ENCODE measurements at regions not wholly inside any gene's neighbourhood (a gene's known extent, or its start where the extent isn't known, plus 50 kb on each side); places are given as distances from the start of the nearest gene placed in this dataset.

DNA sequence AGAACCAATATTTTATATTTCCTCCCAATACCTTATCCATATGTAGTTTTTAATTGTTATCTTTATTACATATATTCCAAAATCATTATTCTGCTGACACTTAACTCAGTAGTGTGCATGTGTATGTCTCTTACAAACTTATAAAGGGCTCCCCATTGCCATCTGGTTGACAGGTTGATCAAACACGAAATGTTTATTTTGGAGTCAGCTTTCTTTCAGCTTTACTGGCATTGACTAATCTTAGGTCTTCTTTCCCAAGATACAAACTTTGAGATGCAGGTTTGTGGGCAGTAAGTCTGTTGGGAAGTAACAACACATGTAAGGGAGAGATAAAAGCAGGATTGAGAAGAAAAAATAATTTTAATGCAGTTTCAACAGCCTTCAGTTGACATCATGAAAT is 716.0 kb upstream of the CHD1 start:
- no peaks in the 10 kb centered on the region for H3K36me3 ChIP-seq
- DNase-seq (ENCODE audit: low spot score in 2 of 2) = no peak
- intact Hi-C loops (cut with DNase I) = no loop called here
- H3K9me3 ChIP-seq = no peaks in the 10 kb centered on the region
- H3K4me3 ChIP-seq = no peak overlapping the region
- H3K27me3 ChIP-seq = no peaks in the 10 kb centered on the region
- H3K27ac ChIP-seq = no peak overlapping the region
- TF ChIP-seq, protein P1, sequence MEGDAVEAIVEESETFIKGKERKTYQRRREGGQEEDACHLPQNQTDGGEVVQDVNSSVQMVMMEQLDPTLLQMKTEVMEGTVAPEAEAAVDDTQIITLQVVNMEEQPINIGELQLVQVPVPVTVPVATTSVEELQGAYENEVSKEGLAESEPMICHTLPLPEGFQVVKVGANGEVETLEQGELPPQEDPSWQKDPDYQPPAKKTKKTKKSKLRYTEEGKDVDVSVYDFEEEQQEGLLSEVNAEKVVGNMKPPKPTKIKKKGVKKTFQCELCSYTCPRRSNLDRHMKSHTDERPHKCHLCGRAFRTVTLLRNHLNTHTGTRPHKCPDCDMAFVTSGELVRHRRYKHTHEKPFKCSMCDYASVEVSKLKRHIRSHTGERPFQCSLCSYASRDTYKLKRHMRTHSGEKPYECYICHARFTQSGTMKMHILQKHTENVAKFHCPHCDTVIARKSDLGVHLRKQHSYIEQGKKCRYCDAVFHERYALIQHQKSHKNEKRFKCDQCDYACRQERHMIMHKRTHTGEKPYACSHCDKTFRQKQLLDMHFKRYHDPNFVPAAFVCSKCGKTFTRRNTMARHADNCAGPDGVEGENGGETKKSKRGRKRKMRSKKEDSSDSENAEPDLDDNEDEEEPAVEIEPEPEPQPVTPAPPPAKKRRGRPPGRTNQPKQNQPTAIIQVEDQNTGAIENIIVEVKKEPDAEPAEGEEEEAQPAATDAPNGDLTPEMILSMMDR (IDR thresholded peaks at IDR 0.05) = no peak
- H3K4me1 ChIP-seq = no peaks in the 10 kb centered on the region

DNA sequence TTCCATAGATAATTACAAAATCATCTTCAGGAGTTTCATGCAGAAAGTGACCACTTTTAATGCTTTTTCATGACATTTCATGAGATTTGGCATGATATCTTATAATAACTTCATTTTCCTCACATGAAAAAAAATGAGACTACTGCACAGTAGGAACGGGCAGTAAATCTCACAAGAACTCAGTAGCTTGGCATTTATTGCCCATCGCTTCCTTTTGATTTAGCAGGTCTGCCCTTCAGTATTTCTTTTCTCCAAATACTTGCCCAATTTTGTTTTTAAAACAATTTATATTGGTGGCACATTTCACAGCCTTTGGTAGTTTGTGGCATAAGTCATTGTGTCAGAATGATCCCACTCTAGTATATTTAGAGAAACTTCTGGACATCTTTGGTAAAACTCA is 711.8 kb upstream of the CHD1 start:
- no peaks in the 10 kb centered on the region for H3K36me3 ChIP-seq
- H3K4me1 ChIP-seq = no peaks in the 10 kb centered on the region
- DNase-seq (ENCODE audit: low spot score in 2 of 2) = no peak
- intact Hi-C loops (cut with DNase I) = no loop called here
- no peaks in the 10 kb centered on the region for H3K27me3 ChIP-seq
- no peak overlapping the region for H3K27ac ChIP-seq
- TF ChIP-seq, protein P1 (IDR thresholded peaks at IDR 0.05) = no peak
- H3K9me3 ChIP-seq = no peaks in the 10 kb centered on the region
- no peak overlapping the region for H3K4me3 ChIP-seq

DNA sequence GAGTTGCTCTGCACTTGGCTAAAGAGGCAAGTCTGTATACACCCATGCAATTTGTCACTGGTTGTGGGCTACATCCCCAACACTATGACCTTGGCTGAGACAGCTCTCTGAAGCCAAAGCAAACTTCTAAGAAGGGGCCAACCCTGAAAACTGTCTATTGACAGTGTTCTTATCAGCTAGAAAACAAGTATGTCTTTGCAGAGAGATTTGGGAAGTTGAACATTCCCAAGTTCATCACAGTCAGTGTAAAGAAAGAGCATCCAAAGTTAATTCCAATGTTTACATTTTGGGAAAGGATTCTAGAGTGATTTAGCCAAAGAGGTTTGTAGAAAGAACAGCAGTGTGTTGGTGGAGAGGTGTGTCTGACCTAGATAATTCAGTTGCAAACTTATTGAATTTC is 711.1 kb upstream of the CHD1 start:
- Histone ChIP-seq H3K4me3 (no peak overlapping the region), H3K9me3 (no peaks in the 10 kb centered on the region), H3K27me3 (no peaks in the 10 kb centered on the region), H3K4me1 (no peaks in the 10 kb centered on the region), H3K27ac (no peak overlapping the region), H3K36me3 (no peaks in the 10 kb centered on the region)
- intact Hi-C loops (cut with DNase I) = no loop called here
- TF ChIP-seq, protein P1 (IDR thresholded peaks at IDR 0.05) = no peak
- no peak for DNase-seq (ENCODE audit: low spot score in 2 of 2)

DNA sequence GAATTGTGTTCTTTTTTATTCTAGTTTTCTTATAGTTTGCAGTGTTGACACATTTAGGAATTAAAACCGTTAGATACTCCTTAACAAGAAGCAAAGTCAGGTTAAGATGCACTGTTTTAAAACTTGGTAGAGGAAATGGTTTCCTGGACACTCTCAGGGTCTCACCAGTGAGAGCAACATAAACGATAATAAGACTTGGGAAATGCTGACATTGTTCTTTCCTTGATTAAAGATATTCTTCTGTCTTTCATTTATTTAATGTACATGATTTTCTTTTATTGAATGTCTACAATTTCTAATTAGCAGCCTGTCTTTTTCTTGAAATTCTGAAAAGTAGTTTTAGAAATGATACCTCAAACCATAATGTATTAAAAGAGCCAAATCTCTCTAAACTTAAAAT is 707.9 kb upstream of the CHD1 start:
- Histone ChIP-seq H3K36me3 (no peaks in the 10 kb centered on the region), H3K4me1 (no peaks in the 10 kb centered on the region), H3K9me3 (no peaks in the 10 kb centered on the region), H3K27me3 (no peaks in the 10 kb centered on the region), H3K27ac (no peak overlapping the region), H3K4me3 (no peak overlapping the region)
- intact Hi-C loops (cut with DNase I) = no loop called here
- DNase-seq (ENCODE audit: low spot score in 2 of 2) = no peak
- TF ChIP-seq, protein P1 (IDR thresholded peaks at IDR 0.05) = no peak

DNA sequence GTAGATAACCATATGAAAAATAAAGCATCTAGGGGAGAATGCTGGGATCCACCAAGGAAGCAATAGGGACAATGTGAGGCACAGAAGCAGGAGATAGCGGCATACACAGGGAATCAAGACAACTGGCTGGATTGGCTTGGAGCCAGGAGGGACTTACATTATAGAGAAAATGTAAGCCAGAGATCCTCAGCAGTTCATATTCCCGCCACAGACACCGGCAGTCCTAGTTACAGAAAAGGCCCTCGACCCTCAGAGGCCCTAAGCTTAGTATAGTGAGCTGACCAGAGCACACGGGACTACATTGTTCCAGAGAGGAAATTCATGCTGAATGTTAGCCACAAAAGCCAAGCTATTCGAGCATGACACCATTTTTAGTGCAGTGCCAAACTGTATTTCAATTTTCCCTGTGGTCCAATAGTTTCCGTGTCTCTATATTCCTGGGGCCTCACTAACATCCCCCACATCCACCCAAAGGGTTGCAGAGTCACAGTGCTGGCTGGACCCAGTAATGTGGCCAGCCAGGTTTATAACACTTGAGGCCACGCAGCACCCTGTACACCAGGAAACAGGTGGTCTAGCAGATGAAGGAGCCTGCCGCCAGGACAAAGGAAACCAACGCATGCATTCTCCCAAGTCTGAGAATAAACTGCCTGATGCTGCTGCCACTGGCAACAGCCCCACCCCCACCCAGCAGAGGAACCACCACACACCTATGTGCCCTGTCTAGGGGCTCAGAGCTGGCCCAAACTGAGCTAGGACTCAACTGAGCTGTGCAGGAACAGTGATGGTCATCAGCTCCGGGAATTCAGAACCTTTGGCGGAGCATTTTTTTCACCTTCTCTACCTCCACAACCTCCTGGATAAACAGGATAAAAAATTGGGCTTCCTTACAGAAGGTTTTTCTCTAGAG is 693.2 kb upstream of the CHD1 start:
- no peaks in the 10 kb centered on the region for H3K36me3 ChIP-seq
- no peaks in the 10 kb centered on the region for H3K27me3 ChIP-seq
- no peak for DNase-seq (ENCODE audit: low spot score in 2 of 2)
- H3K9me3 ChIP-seq = no peaks in the 10 kb centered on the region
- no peaks in the 10 kb centered on the region for H3K4me1 ChIP-seq
- TF ChIP-seq, protein P1 (IDR thresholded peaks at IDR 0.05) = no peak
- H3K4me3 ChIP-seq = no peak overlapping the region
- no peak overlapping the region for H3K27ac ChIP-seq
- intact Hi-C loops (cut with DNase I) = no loop called here

Measured in ascending aorta (tissue), 2 donors.